ENCODE measurements at regions not wholly inside any gene's neighbourhood (a gene's known extent, or its start where the extent isn't known, plus 50 kb on each side); places are given as distances from the start of the nearest gene placed in this dataset.

DNA sequence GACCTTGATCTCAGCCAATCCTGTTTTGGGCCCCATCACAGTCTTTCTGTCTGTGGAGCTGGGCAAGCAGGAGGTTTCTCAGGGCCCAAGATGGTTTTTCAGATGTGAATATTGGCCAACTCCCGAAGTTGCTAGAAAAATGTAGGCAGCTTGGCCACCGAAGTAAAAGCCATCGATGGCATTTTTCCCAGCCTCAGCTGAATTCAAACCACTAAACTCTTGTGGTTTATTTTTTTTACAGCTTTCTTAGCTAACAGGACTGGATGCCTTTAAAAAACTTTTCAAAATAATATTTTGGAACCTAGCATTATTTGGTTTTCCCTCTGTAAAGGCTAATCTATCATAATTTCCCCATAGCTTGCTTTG is 102.5 kb upstream of the ERCC6L2 start:
- Histone ChIP-seq H4K20me1 (ENCODE audit: insufficient read depth, poor library complexity, severe bottlenecking) (no peaks in the 10 kb centered on the region), H3K36me3 (replicated peaks; ENCODE audit: insufficient read depth, low read depth) (no peaks in the 10 kb centered on the region), H3K9me3 (ENCODE audit: low read depth) (no peaks in the 10 kb centered on the region), H3K4me3 (no peak overlapping the region), H3K9me2 (replicated peaks; ENCODE audit: insufficient read depth) (no peaks in the 10 kb centered on the region), H2AFZ (peak overlapping the region; percentile 14), H3K79me2 (no peaks in the 10 kb centered on the region), H3K4me2 (peak overlapping the region; percentile 75), H3K27ac (peak overlapping the region; percentile 93), H3K27me3 (no peaks in the 10 kb centered on the region), H3K4me1 (ENCODE audit: insufficient read depth) (peaks cover 34% of the 10 kb centered on the region)
- WGBS (ENCODE audit: low lambda C conversion rate, missing lambda C conversion rate), result 51% methylated on average over 3 of the region's 3 CpGs
- DNase-seq (ENCODE audit: low spot score), result no peak
- TF ChIP-seq EZH2phosphoT487 (IDR thresholded peaks at IDR 0.05; ENCODE audit: low read depth, severe bottlenecking, unreplicated experiment) (no peak), EZH2 (IDR thresholded peaks at IDR 0.05; ENCODE audit: borderline replicate concordance) (no peak)
- TF ChIP-seq, protein P1, sequence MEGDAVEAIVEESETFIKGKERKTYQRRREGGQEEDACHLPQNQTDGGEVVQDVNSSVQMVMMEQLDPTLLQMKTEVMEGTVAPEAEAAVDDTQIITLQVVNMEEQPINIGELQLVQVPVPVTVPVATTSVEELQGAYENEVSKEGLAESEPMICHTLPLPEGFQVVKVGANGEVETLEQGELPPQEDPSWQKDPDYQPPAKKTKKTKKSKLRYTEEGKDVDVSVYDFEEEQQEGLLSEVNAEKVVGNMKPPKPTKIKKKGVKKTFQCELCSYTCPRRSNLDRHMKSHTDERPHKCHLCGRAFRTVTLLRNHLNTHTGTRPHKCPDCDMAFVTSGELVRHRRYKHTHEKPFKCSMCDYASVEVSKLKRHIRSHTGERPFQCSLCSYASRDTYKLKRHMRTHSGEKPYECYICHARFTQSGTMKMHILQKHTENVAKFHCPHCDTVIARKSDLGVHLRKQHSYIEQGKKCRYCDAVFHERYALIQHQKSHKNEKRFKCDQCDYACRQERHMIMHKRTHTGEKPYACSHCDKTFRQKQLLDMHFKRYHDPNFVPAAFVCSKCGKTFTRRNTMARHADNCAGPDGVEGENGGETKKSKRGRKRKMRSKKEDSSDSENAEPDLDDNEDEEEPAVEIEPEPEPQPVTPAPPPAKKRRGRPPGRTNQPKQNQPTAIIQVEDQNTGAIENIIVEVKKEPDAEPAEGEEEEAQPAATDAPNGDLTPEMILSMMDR (IDR thresholded peaks at IDR 0.05; ENCODE audit: poor library complexity), result no peak

DNA sequence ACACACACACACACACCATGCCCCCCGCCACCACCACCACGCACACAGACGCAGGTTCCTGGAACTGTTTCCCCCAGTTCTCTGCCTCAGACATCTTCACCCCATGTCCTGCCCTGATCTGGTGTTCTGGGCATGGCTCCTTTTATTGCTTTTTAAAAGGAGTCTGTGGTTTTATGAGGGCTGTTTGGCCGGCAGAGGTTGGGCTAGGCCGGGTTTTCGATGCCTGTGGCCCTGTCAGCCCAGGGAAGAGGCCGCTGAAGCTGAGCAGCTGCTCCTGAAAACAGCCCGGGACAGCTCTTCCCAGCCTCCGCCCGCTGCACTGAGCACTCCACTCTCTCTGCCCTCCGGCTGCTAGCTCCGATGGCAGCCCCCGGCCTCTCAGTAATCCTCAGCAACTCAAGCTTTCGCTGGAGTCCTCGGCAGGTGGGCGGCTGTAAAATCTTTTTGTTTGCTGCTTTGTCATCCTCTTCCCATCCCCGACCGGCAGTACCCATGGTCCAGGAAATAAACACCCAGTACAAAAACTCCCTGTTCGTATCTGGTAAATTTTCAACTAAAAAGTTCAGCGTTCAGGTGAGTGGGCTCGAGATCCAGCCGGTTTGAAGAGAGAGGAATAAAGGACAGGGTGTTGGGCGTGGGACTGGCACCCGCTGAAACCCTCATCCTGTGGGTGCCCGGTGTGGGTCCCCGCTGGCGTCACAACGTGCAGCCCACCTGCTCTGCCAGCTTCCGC is 103.0 kb upstream of the ERCC6L2 start:
- no peak for TF ChIP-seq EZH2 (IDR thresholded peaks at IDR 0.05; ENCODE audit: borderline replicate concordance)
- TF ChIP-seq, protein P1 (IDR thresholded peaks at IDR 0.05; ENCODE audit: poor library complexity), result peak; percentile 28
- no peaks in the 10 kb centered on the region for H3K9me3 ChIP-seq (ENCODE audit: low read depth)
- H2AFZ ChIP-seq, result peak overlapping the region; percentile 14
- peak; percentile 83 for DNase-seq (ENCODE audit: low spot score)
- H3K79me2 ChIP-seq, result no peaks in the 10 kb centered on the region
- no peak overlapping the region for H3K4me3 ChIP-seq
- peaks cover 34% of the 10 kb centered on the region for H3K4me1 ChIP-seq (ENCODE audit: insufficient read depth)
- H3K9me2 ChIP-seq (replicated peaks; ENCODE audit: insufficient read depth), result no peaks in the 10 kb centered on the region
- no peaks in the 10 kb centered on the region for H3K27me3 ChIP-seq
- H4K20me1 ChIP-seq (ENCODE audit: insufficient read depth, poor library complexity, severe bottlenecking), result no peaks in the 10 kb centered on the region
- 22% methylated on average over 29 of the region's 29 CpGs for WGBS (ENCODE audit: low lambda C conversion rate, missing lambda C conversion rate)
- H3K4me2 ChIP-seq, result peak overlapping the region; percentile 75
- peak overlapping the region; percentile 93 for H3K27ac ChIP-seq
- no peaks in the 10 kb centered on the region for H3K36me3 ChIP-seq (replicated peaks; ENCODE audit: insufficient read depth, low read depth)

DNA sequence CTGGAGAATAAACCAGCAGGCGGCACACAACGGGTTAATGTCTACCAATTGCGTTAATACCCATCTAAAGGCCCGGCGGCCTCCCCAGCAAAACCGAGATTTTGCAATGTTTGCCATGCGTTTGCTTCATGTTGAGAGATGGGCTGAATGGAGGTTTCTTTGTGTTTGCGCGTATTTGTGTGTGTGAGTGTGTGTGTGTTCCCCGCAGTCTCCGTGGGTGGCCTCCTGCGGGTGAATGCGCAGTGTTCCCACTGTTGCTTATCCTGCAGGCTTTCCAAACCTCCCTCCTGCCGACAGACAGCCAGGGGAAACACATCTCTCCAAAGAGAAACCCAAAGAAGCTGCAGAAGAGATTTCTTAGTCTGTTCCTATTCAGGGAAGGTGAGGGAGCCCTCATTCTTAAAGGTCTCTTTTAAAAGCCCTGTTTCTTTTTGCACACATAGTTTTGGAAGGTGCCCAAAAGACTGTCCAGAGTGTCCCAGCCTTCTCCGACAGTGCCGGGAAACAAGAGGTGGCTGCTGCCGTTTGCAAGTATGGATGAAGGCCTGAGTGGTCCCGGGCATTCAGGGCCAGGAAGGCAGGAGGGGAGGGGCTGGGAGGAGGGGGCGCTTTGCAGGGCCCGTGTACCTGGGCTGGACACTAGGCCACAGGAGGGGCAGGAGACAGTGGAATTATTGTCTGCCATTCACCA is 103.8 kb upstream of the ERCC6L2 start:
- Histone ChIP-seq H4K20me1 (ENCODE audit: insufficient read depth, poor library complexity, severe bottlenecking) (no peaks in the 10 kb centered on the region), H2AFZ (no peak overlapping the region), H3K9me2 (replicated peaks; ENCODE audit: insufficient read depth) (no peaks in the 10 kb centered on the region), H3K4me1 (ENCODE audit: insufficient read depth) (peaks cover 34% of the 10 kb centered on the region), H3K4me2 (peak overlapping the region; percentile 75), H3K79me2 (no peaks in the 10 kb centered on the region), H3K4me3 (no peak overlapping the region), H3K36me3 (replicated peaks; ENCODE audit: insufficient read depth, low read depth) (no peaks in the 10 kb centered on the region), H3K9me3 (ENCODE audit: low read depth) (no peaks in the 10 kb centered on the region), H3K27me3 (no peaks in the 10 kb centered on the region), H3K27ac (peak overlapping the region; percentile 93)
- TF ChIP-seq, protein P1 (IDR thresholded peaks at IDR 0.05; ENCODE audit: poor library complexity), result no peak
- no peak for TF ChIP-seq EZH2phosphoT487 (IDR thresholded peaks at IDR 0.05; ENCODE audit: low read depth, severe bottlenecking, unreplicated experiment)
- TF ChIP-seq EZH2 (IDR thresholded peaks at IDR 0.05; ENCODE audit: borderline replicate concordance), result no peak
- DNase-seq (ENCODE audit: low spot score), result peak; percentile 60
- WGBS (ENCODE audit: low lambda C conversion rate, missing lambda C conversion rate), result 6% methylated on average over 18 of the region's 20 CpGs
